Adrenal gland (tissue), 5 donors: ENCODE measurements at regions not wholly inside any gene's neighbourhood (a gene's known extent, or its start where the extent isn't known, plus 50 kb on each side); places are given as distances from the start of the nearest gene placed in this dataset.

ENCODE experiments used
- POLR2A ChIP-seq, 2 donors: fragments of 450-650 bp; IDR thresholded peaks; one replicate each; pipeline ENCODE4 v1.6.1; 2017; ENCODE audit warnings: antibody characterized with exemption in 2 of 2, mild to moderate bottlenecking in 2 of 2, moderate library complexity in 1 of 2
- TF ChIP-seq, protein P1 (sequence below), 6 experiments: fragments of 450-650 bp in 4 of 6; fragments of 200-600 bp in 2 of 6; sonication (generic) in 1 of 6; IDR thresholded peaks; 1 replicate in 5 of 6; 2 replicates in 1 of 6; pipeline versions ENCODE4 v1.5.1 to v1.8.0; 2016 to 2021; ENCODE audit warnings: antibody characterized with exemption in 6 of 6, mild to moderate bottlenecking in 2 of 6, moderate library complexity in 1 of 6
- donor health status: DM: no; HTN: no; CAD: no.

DNA sequence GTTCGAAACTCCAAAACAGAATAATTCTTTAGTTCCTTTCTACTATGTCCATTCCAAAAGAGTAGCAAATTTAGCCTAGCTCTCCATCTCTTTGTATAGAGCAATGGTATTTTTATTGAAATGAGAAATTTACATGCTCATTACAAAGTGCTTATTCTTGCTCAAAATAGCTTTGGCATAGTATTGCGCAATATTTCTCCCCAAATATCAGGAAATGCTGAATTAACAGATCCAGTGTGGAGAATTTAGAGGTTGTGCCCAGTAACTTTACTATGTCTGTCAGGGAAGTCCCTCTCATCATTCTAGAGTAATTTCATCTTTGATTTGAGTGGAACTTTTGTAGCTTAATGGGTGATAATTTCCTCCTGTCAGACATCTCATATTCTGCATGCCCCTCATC is 425.9 kb upstream of the PIK3C3 start:
- TF ChIP-seq, protein P1, sequence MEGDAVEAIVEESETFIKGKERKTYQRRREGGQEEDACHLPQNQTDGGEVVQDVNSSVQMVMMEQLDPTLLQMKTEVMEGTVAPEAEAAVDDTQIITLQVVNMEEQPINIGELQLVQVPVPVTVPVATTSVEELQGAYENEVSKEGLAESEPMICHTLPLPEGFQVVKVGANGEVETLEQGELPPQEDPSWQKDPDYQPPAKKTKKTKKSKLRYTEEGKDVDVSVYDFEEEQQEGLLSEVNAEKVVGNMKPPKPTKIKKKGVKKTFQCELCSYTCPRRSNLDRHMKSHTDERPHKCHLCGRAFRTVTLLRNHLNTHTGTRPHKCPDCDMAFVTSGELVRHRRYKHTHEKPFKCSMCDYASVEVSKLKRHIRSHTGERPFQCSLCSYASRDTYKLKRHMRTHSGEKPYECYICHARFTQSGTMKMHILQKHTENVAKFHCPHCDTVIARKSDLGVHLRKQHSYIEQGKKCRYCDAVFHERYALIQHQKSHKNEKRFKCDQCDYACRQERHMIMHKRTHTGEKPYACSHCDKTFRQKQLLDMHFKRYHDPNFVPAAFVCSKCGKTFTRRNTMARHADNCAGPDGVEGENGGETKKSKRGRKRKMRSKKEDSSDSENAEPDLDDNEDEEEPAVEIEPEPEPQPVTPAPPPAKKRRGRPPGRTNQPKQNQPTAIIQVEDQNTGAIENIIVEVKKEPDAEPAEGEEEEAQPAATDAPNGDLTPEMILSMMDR (IDR thresholded peaks at IDR 0.05) = no peak
- TF ChIP-seq POLR2A (IDR thresholded peaks at IDR 0.05) = no peak
